HG02759 (cell line): ENCODE measurements at regions not wholly inside any gene's neighbourhood (a gene's known extent, or its start where the extent isn't known, plus 50 kb on each side); places are given as distances from the start of the nearest gene placed in this dataset.
"Not testable (repeated sequence)": the region's sequence is repeated elsewhere in the genome, so short reads cannot be mapped to it uniquely, and the experiment has no call there.

Source experiments
- ATAC-seq: cut with Tn5 transposase; IDR thresholded peaks from one replicate; pipeline ENCODE4 v1.9.1; 2021; ENCODE audit warnings: mild to moderate bottlenecking, moderate library complexity; ENCODE audit not compliant: unreplicated experiment

- ATAC-seq, result no peak
These were observed 55.1 kb upstream of the TLR4 start for GRCh38 chr9:117649126-117649525.

DNA sequence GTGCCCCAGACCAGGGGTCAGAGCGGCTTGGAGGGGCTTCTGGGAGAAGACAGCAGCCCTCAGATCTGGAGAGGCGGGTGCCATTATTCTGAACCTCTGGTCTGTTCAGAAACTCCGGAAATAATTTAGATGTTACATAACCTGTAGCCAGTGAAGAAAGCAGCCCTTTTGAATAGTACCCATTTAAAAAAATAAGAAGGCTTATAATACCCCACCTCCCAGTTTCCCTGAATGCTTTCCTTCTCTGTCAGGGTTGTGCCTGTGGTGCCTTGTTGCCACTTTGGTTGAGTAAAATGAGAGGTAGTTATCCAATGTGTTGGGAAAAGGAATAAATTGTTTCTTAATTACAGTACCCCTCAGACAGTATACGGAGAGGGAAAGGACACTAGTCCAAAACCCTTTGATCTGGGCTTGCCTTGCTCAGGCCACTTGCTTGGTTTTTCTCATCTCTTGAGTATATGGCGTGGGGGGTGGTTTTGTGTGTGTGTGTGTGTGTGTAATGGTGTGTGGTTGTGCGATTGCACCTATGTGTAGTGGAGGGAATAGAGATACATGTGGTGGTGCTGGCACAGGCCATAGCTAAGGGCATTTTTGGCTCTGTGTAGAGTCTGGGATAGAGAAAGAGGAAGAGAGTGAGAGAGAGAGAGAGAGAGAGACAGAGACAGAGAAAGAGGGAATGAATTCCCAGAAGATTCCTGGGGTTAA is 59.1 kb upstream of the TLR4 start:
- peak; percentile 20 for ATAC-seq

GRCh38 chr9:117644133-117644931 is 59.9 kb upstream of the TLR4 start:
- peak; percentile 78 for ATAC-seq

GRCh38 chr9:117643288-117643654 is 60.9 kb upstream of the TLR4 start:
- no peak for ATAC-seq

DNA sequence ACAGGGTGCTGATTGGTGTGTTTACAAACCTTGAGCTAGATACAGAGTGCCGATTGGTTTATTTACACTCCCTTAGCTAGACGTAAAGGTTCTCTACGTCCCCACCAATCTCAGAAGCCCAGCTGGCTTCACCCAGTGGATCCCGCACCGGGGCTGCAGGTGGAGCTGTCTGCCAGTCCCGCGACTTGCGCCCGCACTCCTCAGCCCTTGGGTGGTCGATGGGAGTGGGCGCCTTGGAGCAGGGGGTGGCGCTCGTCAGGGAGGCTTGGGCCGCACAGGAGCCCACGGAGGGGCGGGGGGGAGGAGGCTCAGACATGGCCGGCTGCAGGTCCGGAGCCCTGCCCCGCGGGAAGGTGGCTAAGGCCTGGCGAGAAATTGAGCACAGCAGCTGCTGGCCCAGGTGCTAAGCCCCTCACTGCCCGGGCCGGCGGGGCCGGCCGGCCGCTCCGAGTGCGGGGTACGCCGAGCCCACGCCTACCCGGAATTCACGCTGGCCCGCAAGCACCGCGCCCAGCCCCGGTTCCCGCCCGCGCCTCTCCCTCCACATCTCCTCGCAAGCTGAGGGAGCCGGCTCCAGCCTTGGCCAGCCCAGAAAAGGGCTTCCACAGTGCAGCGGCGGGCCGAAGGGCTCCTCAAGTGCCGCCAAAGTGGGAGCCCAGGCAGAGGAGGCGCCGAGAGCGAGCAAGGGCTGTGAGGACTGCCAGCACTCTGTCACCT is 61.5 kb upstream of the TLR4 start:
- not testable (repeated sequence) for ATAC-seq

GRCh38 chr9:117636681-117637080 is 67.5 kb upstream of the TLR4 start:
- ATAC-seq, result no peak

- ATAC-seq, result no peak
These were observed 79.0 kb upstream of the TLR4 start for GRCh38 chr9:117625154-117625553.

- ATAC-seq, result no peak
These were observed 80.1 kb upstream of the TLR4 start for GRCh38 chr9:117624106-117624505.

DNA sequence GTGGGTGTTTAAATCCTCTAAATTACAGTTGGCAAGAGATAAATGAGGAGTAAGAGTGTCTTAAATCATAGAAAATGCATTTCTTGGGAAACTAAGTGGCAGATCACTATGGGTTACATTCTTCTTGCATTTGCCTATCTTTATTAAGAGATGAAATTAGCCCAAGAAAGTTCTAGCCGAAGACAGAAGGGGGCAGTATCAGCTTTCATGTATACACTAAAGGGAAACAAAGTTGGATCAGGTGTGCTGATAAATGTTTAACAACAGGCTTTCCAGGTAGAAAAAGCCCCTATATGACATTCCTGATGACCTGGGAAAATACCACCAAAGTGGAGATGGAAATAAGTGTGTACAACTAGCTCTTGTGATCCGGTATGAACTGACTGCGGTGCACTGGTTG is 81.9 kb upstream of the TLR4 start:
- ATAC-seq, result no peak

- ATAC-seq, result no peak
These were observed 87.8 kb upstream of the TLR4 start for GRCh38 chr9:117616431-117616831.

DNA sequence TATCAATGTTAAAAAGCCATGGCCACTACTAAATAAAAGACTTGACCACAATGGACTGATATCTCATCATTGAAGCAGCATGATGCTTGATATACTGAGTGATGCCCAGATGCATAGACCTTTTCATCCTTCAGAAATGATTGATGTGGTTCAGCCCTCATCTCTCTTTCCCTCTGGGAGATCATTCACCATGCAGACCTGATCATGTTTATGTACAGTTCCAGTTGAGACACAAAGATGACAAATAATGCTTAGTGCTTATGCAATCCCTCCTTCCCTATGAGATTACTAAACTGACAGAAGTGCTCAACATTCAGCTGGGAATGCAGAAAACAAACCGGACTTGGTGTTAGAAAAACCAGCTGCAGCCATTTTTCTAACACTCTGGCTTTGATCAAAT is 91.9 kb upstream of the TLR4 start:
- ATAC-seq, result no peak

GRCh38 chr9:117597977-117598376 is 106.2 kb upstream of the TLR4 start:
- ATAC-seq, result no peak

DNA sequence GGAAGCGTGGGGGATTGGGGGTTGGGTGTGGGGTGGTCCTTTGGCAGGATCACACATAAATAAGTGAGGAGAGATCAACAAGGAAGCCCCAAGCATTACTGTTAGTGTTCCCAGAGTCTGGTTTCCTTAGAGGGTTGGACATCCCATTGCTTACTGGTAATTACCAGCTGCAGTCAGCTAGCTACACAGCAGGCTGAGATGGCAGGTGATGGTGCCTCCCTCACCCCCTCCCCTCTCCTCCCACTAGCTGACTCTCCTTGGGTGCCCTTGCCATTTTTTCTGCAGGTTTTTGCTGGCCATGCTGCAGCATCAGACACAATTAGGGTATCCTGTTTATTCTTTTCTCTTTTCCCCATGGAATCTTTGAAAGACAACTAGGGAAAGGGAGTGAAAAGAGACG is 107.5 kb upstream of the TLR4 start:
- ATAC-seq, result no peak

GRCh38 chr9:117595650-117596049 is 108.6 kb upstream of the TLR4 start:
- no peak for ATAC-seq

GRCh38 chr9:117587263-117587662 is 116.9 kb upstream of the TLR4 start:
- ATAC-seq, result no peak

DNA sequence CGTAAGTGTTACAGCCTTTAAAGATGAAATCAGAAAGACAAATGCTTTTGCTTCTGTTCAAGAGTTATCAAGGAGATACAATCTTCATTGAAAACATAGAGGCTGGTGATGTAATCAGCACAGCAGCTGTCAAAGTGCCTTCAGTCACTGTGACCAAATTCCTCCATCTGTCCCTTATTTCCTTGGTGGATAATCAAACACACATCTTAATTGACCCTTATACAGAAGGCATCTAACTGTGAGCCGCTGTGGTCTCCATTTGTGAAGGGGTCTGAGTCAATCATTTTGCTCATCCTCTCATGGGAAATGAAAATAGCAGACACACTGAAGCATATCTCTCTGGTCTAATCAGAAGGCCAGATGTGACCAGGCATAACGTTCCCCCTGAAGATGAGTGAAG is 130.1 kb upstream of the TLR4 start:
- no peak for ATAC-seq

- no peak for ATAC-seq
These were observed 139.4 kb upstream of the TLR4 start for GRCh38 chr9:117564839-117565238.

- ATAC-seq, result no peak
These were observed 142.4 kb upstream of the TLR4 start for GRCh38 chr9:117561761-117562160.

GRCh38 chr9:117555964-117556629 is 141.2 kb upstream of the ASTN2 start:
- peak; percentile 93 for ATAC-seq

DNA sequence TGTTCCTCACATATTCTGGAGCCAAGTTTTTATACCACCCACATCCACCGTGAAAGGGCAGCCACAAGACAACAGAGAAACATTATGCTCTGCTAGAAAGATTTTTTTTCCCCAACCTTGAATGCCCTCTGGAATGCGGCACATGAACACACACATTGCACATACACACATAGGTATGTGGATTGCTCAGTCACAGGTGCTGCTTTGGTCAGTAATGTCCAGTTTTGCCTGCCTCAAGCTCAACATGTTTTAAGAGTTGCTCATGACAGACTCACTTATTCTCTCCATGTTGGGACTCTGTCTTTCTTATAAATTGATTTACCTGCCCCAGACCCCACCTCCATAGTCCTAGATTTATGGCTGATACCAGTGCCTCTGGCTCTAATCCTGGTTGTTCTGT is 138.0 kb upstream of the ASTN2 start:
- no peak for ATAC-seq

GRCh38 chr9:117551171-117551570 is 136.3 kb upstream of the ASTN2 start:
- ATAC-seq, result no peak
